DND-41 (cell line): ENCODE measurements at regions not wholly inside any gene's neighbourhood (a gene's known extent, or its start where the extent isn't known, plus 50 kb on each side); places are given as distances from the start of the nearest gene placed in this dataset.

Experiments used
- CTCF ChIP-seq: IDR thresholded peaks from 2 replicates; pipeline ENCODE4 v1.5.1; 2012; ENCODE audit warnings: borderline replicate concordance, low read length, moderate library complexity, mild to moderate bottlenecking; ENCODE audit not compliant: poor library complexity, severe bottlenecking; ENCODE audit errors: extremely low read depth
- EZH2 ChIP-seq: IDR thresholded peaks from 3 replicates; pipeline ENCODE4 v1.6.1; 2012; ENCODE audit warnings: borderline replicate concordance, low read depth, mild to moderate bottlenecking, moderate library complexity, low read length, inconsistent platforms; ENCODE audit not compliant: severe bottlenecking

DNA sequence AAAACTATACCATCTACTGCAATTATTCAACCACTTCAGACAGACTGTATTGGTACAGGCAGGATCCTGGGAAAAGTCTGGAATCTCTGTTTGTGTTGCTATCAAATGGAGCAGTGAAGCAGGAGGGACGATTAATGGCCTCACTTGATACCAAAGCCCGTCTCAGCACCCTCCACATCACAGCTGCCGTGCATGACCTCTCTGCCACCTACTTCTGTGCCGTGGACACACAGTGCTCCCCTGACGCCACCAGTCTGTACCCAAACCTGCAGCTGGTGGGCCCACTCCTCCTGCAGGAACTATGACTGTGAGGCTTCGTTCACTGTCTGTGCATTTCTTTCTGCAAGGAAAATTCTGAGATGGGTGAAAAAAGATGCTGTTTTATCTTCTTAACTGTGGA is 284.7 kb downstream of the DAD1 start:
- TF ChIP-seq CTCF (no peak), EZH2 (no peak)
